SK-N-SH (cell line): ENCODE measurements at regions not wholly inside any gene's neighbourhood (a gene's known extent, or its start where the extent isn't known, plus 50 kb on each side); places are given as distances from the start of the nearest gene placed in this dataset.
"Not testable (repeated sequence)": the region's sequence is repeated elsewhere in the genome, so short reads cannot be mapped to it uniquely, and the experiment has no call there.

Source experiments
- CTCF ChIA-PET: fragments of 300-600, 350-600 bp; formaldehyde crosslinking; extraction: SDS; loops from one replicate; lab custom pipeline; 2021; lab: Yijun Ruan, JAX
- POLR2A ChIA-PET: fragments of 350-600 bp; sonication (Branson Sonifier 250); formaldehyde crosslinking; extraction: SDS; loops from one replicate; lab custom pipeline; 2020; ENCODE audit warnings: antibody characterized with exemption, inconsistent platforms; lab: Yijun Ruan, JAX
- DNase-seq: peaks from one replicate; pipeline ENCODE4 v3.0.0; 2012
- H2AFZ ChIP-seq: fragments of 200-600 bp; sonication (generic); 2 replicates; pipeline ENCODE4 v1.8.1; 2016; ENCODE audit warnings: antibody characterized with exemption, mild to moderate bottlenecking, low read depth
- H3F3A ChIP-seq: fragments of 200-600 bp; sonication (generic); replicated peaks from 2 replicates; pipeline ENCODE3; 2016; ENCODE audit warnings: antibody characterized with exemption, mild to moderate bottlenecking; ENCODE audit not compliant: insufficient read depth
- H3K27ac ChIP-seq, 2 experiments: fragments of 200-500 bp in 1 of 2; fragments of 200-600 bp in 1 of 2; sonication (Bioruptor generic) in 1 of 2; sonication (generic), shearing (Covaris generic) in 1 of 2; 2 replicates each; pipeline versions ENCODE4 v1.5.1 to v1.6.1; 2014 to 2016; ENCODE audit warnings: low read depth in 2 of 2, inconsistent platforms in 1 of 2, low read length in 1 of 2, mild to moderate bottlenecking in 1 of 2, mixed read lengths in 1 of 2
- H3K27me3 ChIP-seq: fragments of 200-600 bp; sonication (generic), shearing (Covaris generic); 2 replicates; pipeline ENCODE4 v1.6.1; 2016; ENCODE audit warnings: mixed run types; ENCODE audit not compliant: insufficient read depth
- H3K36me3 ChIP-seq, 2 experiments: fragments of 200-500 bp in 1 of 2; fragments of 200-600 bp in 1 of 2; sonication (Bioruptor generic) in 1 of 2; sonication (generic) in 1 of 2; replicated peaks in 1 of 2; 2 replicates each; pipeline versions ENCODE3 to v1.5.1; 2014 to 2016; ENCODE audit warnings: low read length in 1 of 2, mild to moderate bottlenecking in 1 of 2; ENCODE audit not compliant: insufficient read depth in 2 of 2, control insufficient read depth in 1 of 2
- H3K4me1 ChIP-seq, 2 experiments: fragments of 200-500 bp in 1 of 2; fragments of 200-600 bp in 1 of 2; sonication (Bioruptor generic) in 1 of 2; sonication (generic), shearing (Covaris generic) in 1 of 2; 2 replicates each; pipeline versions ENCODE4 v1.5.1 to v1.6.1; 2014 to 2016; ENCODE audit warnings: low read depth in 1 of 2, low read length in 1 of 2, mixed run types in 1 of 2; ENCODE audit not compliant: insufficient read depth in 2 of 2, control insufficient read depth in 1 of 2
- H3K4me2 ChIP-seq: fragments of 200-600 bp; sonication (generic), shearing (Covaris generic); 2 replicates; pipeline ENCODE4 v1.6.1; 2017; ENCODE audit warnings: mixed run types
- H3K4me3 ChIP-seq, 2 experiments: fragments of 200-500 bp in 1 of 2; fragments of 200-600 bp in 1 of 2; sonication (Bioruptor generic) in 1 of 2; sonication (generic), shearing (Covaris generic) in 1 of 2; 2 replicates each; pipeline versions ENCODE4 v1.5.1 to v1.8.1; 2014 to 2016; ENCODE audit warnings: low read depth in 2 of 2, inconsistent platforms in 1 of 2, low read length in 1 of 2, mild to moderate bottlenecking in 1 of 2, mixed read lengths in 1 of 2, moderate library complexity in 1 of 2
- H3K79me2 ChIP-seq: fragments of 200-600 bp; sonication (generic); 2 replicates; pipeline ENCODE4 v1.8.1; 2017; ENCODE audit warnings: mild to moderate bottlenecking; ENCODE audit not compliant: insufficient read depth
- H3K9ac ChIP-seq: fragments of 200-600 bp; sonication (generic); 2 replicates; pipeline ENCODE4 v1.6.1; 2017; ENCODE audit warnings: mixed run types
- H3K9me2 ChIP-seq: fragments of 200-600 bp; sonication (generic); 2 replicates; pipeline ENCODE4 v1.6.1; 2017; ENCODE audit warnings: mixed run types
- H3K9me3 ChIP-seq: fragments of 200-600 bp; sonication (generic); 2 replicates; pipeline ENCODE4 v1.6.1; 2017; ENCODE audit warnings: mixed run types, mild to moderate bottlenecking, moderate library complexity
- H4K20me1 ChIP-seq: fragments of 200-600 bp; sonication (generic); 2 replicates; pipeline ENCODE4 v1.6.1; 2017; ENCODE audit warnings: mild to moderate bottlenecking, mixed run types; ENCODE audit not compliant: insufficient read depth
- FOSL2 ChIP-seq: IDR thresholded peaks from 2 replicates; pipeline ENCODE4 v1.4.0; 2012; ENCODE audit warnings: low read depth, mild to moderate bottlenecking, moderate library complexity, borderline replicate concordance
- FOXM1 ChIP-seq: IDR thresholded peaks from 2 replicates; pipeline ENCODE4 v1.4.0; 2012; ENCODE audit warnings: low read depth, mild to moderate bottlenecking
- GABPA ChIP-seq: IDR thresholded peaks from 2 replicates; pipeline ENCODE4 v1.4.0; 2012; ENCODE audit warnings: low read depth, mild to moderate bottlenecking
- GATA2 ChIP-seq: sonication (generic); formaldehyde crosslinking; IDR thresholded peaks from 2 replicates; pipeline ENCODE4 v1.5.0; 2020; ENCODE audit warnings: mild to moderate bottlenecking, missing genetic modification reagents
- JUND ChIP-seq: IDR thresholded peaks from 2 replicates; pipeline ENCODE4 v1.4.0; 2012
- NRF1 ChIP-seq: IDR thresholded peaks from 2 replicates; pipeline ENCODE4 v1.6.1; 2012; ENCODE audit warnings: low read depth, mild to moderate bottlenecking, low read length
- POLR2AphosphoS5 ChIP-seq: IDR thresholded peaks from 2 replicates; pipeline ENCODE4 v1.6.1; 2012; ENCODE audit warnings: low read depth, low read length
- RFX5 ChIP-seq: IDR thresholded peaks from 2 replicates; pipeline ENCODE4 v1.6.1; 2012; ENCODE audit warnings: mild to moderate bottlenecking, improper control_type of control experiment, low read length
- RXRA ChIP-seq: IDR thresholded peaks from 2 replicates; pipeline ENCODE4 v1.4.0; 2012; ENCODE audit warnings: low read depth, mild to moderate bottlenecking, borderline replicate concordance
- TAF1 ChIP-seq: IDR thresholded peaks from 2 replicates; pipeline ENCODE4 v1.6.1; 2012; ENCODE audit warnings: low read depth, mild to moderate bottlenecking, low read length, moderate library complexity, borderline replicate concordance
- WGBS: methylation state at CpG from one replicate; pipeline ENCODE4 v1.1.6; 2017; ENCODE audit warnings: low lambda C conversion rate; 5-methylcytosine and 5-hydroxymethylcytosine counted together
- TF ChIP-seq, protein P1 (sequence below): IDR thresholded peaks from 2 replicates; pipeline ENCODE4 v1.4.0; 2012; ENCODE audit warnings: low read depth, borderline replicate concordance
- TF ChIP-seq, protein P2 (sequence below): IDR thresholded peaks from 2 replicates; pipeline ENCODE4 v1.6.1; 2012; ENCODE audit warnings: mild to moderate bottlenecking, low read depth, low read length, moderate library complexity
- TF ChIP-seq, protein P3 (sequence below): IDR thresholded peaks from 2 replicates; pipeline ENCODE4 v1.4.0; 2012; ENCODE audit warnings: low read depth, borderline replicate concordance

DNA sequence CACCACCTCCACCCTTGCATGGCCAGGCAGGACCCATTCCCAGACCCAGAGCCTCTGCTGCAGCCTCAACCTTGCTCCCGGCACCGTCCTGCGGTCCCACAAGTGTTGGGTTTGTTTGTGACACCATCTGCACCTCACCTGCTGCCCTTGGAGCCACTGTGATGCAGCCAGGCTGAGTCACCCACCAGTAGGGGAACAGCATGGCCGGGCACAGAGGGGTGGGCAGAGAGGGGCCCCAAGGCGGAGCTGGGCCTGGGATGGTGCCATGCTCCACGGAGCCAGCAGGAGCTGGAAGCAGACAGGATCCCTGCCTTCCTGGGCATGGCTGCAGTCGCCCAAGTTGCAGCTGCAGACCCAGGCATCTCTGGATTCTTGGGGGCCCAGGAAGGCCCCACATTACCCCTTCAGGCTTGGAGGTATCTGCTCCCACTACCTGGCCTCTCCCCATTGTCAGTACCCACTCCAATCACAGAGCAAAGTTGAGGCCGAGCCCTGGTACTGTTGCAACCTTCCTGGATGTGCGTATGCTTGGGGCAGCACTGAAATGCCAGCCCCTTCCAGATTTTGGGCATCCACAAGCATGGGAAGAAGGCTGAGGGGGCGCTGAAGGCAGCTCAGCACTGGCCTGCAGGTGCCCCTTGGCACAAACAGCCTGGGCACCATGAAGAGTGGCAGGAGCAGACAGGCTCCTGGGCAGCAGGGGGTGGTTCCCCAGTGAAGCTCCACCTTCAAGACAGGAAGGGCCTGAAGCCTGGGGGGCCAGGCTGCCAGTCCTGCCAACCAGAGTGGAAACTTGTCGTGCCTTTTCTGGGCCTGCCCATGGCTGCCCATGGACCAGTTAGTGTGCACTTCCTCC is 172.8 kb downstream of the MATN1 start:
- Histone ChIP-seq H3K79me2 (no peaks in the 10 kb centered on the region), H3F3A (no peaks in the 10 kb centered on the region)
- 11% methylated on average over 4 of the region's 11 CpGs for WGBS
- TF ChIP-seq, protein P1, sequence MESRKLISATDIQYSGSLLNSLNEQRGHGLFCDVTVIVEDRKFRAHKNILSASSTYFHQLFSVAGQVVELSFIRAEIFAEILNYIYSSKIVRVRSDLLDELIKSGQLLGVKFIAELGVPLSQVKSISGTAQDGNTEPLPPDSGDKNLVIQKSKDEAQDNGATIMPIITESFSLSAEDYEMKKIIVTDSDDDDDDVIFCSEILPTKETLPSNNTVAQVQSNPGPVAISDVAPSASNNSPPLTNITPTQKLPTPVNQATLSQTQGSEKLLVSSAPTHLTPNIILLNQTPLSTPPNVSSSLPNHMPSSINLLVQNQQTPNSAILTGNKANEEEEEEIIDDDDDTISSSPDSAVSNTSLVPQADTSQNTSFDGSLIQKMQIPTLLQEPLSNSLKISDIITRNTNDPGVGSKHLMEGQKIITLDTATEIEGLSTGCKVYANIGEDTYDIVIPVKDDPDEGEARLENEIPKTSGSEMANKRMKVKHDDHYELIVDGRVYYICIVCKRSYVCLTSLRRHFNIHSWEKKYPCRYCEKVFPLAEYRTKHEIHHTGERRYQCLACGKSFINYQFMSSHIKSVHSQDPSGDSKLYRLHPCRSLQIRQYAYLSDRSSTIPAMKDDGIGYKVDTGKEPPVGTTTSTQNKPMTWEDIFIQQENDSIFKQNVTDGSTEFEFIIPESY, result no peak
- TF ChIP-seq FOSL2 (no peak), JUND (no peak), NRF1 (no peak), GABPA (no peak), RFX5 (no peak), RXRA (no peak), TAF1 (no peak), FOXM1 (no peak)
- TF ChIP-seq, all 33 proteins: peak for 0
- H3K36me3 ChIP-seq, result no peaks in the 10 kb centered on the region
- H4K20me1 ChIP-seq, result no peaks in the 10 kb centered on the region
- H3K4me2 ChIP-seq, result no peak overlapping the region
- no peak overlapping the region for H2AFZ ChIP-seq
- POLR2A ChIA-PET, result no interaction called here
- no peaks in the 10 kb centered on the region for H3K27me3 ChIP-seq
- no peak for DNase-seq
- no peak overlapping the region for H3K27ac ChIP-seq
- H3K4me3 ChIP-seq, result no peak overlapping the region
- no peaks in the 10 kb centered on the region for H3K9me2 ChIP-seq
- H3K4me1 ChIP-seq, result no peaks in the 10 kb centered on the region
- CTCF ChIA-PET, result interaction anchor here (1.1 to 1.3 kb wide), 2 partner anchors 13 to 170 kb away, joined by 3 to 5 read pairs; no protein-coding TSS in a partner anchor
- no peak overlapping the region for H3K9ac ChIP-seq
- no peaks in the 10 kb centered on the region for H3K9me3 ChIP-seq

DNA sequence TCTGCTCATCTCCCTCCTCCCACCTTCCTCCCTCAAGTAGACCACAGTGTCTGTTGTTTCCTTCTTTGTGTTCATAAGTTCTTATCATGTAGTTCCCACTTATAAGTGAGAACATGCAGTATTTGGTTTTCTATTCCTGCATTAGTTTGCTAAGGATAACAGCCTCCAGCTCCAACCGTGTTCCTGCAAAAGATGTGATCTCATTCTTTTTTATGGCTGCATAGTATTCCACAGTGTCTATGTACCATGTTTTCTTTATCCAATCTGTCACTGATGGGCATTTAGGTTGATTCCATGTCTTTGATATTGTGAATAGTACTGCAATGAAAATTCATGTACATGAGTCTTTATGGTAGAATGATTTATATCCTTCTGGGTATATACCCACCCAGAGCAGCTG is 173.5 kb downstream of the MATN1 start:
- H3K9me2 ChIP-seq, DNase-seq, H3K4me1 ChIP-seq, H3K9ac ChIP-seq, H3K36me3 ChIP-seq, H3K4me2 ChIP-seq, POLR2A ChIA-PET, H3K79me2 ChIP-seq, H3K9me3 ChIP-seq, H2AFZ ChIP-seq, H3K4me3 ChIP-seq, H3F3A ChIP-seq, H4K20me1 ChIP-seq, H3K27ac ChIP-seq, H3K27me3 ChIP-seq: not testable (repeated sequence)
- 8% methylated on average over 1 of the region's 1 CpG for WGBS
- CTCF ChIA-PET, result interaction anchor here (1.1 kb wide), 1 partner anchor 12 kb away, joined by 3 read pairs; no protein-coding TSS in a partner anchor

DNA sequence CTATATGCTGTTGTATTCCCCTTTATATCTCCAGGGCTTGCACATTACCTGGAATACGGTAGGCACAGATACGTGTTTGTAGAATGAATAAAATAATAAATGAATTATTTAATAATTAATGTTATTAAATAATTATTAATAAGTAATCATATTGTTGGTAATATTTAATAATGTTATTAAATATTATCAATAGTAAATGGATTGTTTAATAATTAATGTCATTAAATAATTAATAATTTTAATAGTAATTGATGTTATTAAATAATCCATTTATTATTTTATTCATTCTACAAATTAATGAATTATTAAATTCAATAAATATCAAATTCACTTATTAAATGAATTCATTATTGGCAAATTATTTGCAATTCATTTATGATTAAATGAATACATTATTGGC is 175.1 kb downstream of the MATN1 start:
- Histone ChIP-seq H3F3A (no peaks in the 10 kb centered on the region), H3K9ac (no peak overlapping the region), H3K27ac (no peak overlapping the region), H3K27me3 (no peaks in the 10 kb centered on the region), H3K79me2 (no peaks in the 10 kb centered on the region), H3K4me1 (no peaks in the 10 kb centered on the region), H3K9me3 (no peaks in the 10 kb centered on the region), H3K36me3 (no peaks in the 10 kb centered on the region), H3K4me3 (no peak overlapping the region), H4K20me1 (no peaks in the 10 kb centered on the region), H3K9me2 (no peaks in the 10 kb centered on the region), H3K4me2 (no peak overlapping the region), H2AFZ (no peak overlapping the region)
- DNase-seq, result no peak
- 25% methylated on average over 2 of the region's 2 CpGs for WGBS
- CTCF ChIA-PET, result interaction anchor here (1.7 kb wide), 1 partner anchor 17 kb away, joined by 4 read pairs; no protein-coding TSS in a partner anchor
- POLR2A ChIA-PET, result no interaction called here
- TF ChIP-seq GATA2 (CRISPR knock-in tag) (no peak), POLR2AphosphoS5 (no peak)
- TF ChIP-seq, protein P2, sequence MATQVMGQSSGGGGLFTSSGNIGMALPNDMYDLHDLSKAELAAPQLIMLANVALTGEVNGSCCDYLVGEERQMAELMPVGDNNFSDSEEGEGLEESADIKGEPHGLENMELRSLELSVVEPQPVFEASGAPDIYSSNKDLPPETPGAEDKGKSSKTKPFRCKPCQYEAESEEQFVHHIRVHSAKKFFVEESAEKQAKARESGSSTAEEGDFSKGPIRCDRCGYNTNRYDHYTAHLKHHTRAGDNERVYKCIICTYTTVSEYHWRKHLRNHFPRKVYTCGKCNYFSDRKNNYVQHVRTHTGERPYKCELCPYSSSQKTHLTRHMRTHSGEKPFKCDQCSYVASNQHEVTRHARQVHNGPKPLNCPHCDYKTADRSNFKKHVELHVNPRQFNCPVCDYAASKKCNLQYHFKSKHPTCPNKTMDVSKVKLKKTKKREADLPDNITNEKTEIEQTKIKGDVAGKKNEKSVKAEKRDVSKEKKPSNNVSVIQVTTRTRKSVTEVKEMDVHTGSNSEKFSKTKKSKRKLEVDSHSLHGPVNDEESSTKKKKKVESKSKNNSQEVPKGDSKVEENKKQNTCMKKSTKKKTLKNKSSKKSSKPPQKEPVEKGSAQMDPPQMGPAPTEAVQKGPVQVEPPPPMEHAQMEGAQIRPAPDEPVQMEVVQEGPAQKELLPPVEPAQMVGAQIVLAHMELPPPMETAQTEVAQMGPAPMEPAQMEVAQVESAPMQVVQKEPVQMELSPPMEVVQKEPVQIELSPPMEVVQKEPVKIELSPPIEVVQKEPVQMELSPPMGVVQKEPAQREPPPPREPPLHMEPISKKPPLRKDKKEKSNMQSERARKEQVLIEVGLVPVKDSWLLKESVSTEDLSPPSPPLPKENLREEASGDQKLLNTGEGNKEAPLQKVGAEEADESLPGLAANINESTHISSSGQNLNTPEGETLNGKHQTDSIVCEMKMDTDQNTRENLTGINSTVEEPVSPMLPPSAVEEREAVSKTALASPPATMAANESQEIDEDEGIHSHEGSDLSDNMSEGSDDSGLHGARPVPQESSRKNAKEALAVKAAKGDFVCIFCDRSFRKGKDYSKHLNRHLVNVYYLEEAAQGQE, result no peak
- TF ChIP-seq, protein P3, sequence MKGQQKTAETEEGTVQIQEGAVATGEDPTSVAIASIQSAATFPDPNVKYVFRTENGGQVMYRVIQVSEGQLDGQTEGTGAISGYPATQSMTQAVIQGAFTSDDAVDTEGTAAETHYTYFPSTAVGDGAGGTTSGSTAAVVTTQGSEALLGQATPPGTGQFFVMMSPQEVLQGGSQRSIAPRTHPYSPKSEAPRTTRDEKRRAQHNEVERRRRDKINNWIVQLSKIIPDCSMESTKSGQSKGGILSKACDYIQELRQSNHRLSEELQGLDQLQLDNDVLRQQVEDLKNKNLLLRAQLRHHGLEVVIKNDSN, result no peak
